Vagina (tissue), 2 donors: ENCODE measurements at regions not wholly inside any gene's neighbourhood (a gene's known extent, or its start where the extent isn't known, plus 50 kb on each side); places are given as distances from the start of the nearest gene placed in this dataset.
"Not testable (repeated sequence)": the region's sequence is repeated elsewhere in the genome, so short reads cannot be mapped to it uniquely, and the experiment has no call there.

Experiments used
- DNase-seq, 2 donors: peaks; one replicate each; pipeline ENCODE4 v3.0.0-alpha.2; 2017; ENCODE audit errors: extremely low spot score in 2 of 2
- H3K27ac ChIP-seq: fragments of 200-600 bp; sonication (generic); one replicate; pipeline ENCODE4 v1.5.1; 2019
- H3K27me3 ChIP-seq: fragments of 200-600 bp; sonication (generic); one replicate; pipeline ENCODE4 v1.5.1; 2019
- H3K36me3 ChIP-seq, 2 donors: fragments of 200-600 bp; sonication (generic); one replicate each; pipeline ENCODE4 v1.5.1; 2017 to 2019
- H3K4me1 ChIP-seq: fragments of 200-600 bp; sonication (generic); one replicate; pipeline ENCODE4 v1.5.1; 2019
- H3K4me3 ChIP-seq, 2 donors: fragments of 200-600 bp; sonication (generic); 1 replicate in 1 of 2; 2 replicates in 1 of 2; pipeline ENCODE4 v1.5.1; 2016 to 2019
- H3K9me3 ChIP-seq: fragments of 200-600 bp; sonication (generic); one replicate; pipeline ENCODE4 v1.5.1; 2019
- POLR2A ChIP-seq, 2 donors: fragments of 450-650 bp; IDR thresholded peaks; one replicate each; pipeline ENCODE4 v1.6.1; 2017; ENCODE audit warnings: antibody characterized with exemption in 2 of 2, mild to moderate bottlenecking in 2 of 2, moderate library complexity in 2 of 2
- POLR2AphosphoS5 ChIP-seq, 2 donors: sonication (generic); formaldehyde crosslinking; IDR thresholded peaks; one replicate each; pipeline ENCODE4 v1.9.0; 2017; ENCODE audit warnings: antibody characterized with exemption in 2 of 2, mild to moderate bottlenecking in 2 of 2, low read depth in 1 of 2; ENCODE audit not compliant: insufficient read depth in 1 of 2
- intact Hi-C: fragments of 100-400 bp; cut with DNase I; formaldehyde crosslinking; loops from one replicate; pipeline ENCODE4 v1.15.1; 2023
- TF ChIP-seq, protein P1 (sequence below), 3 experiments: fragments of 450-650 bp in 2 of 3; fragments of 200-600 bp in 1 of 3; sonication (generic) in 1 of 3; IDR thresholded peaks; one replicate each; pipeline ENCODE4 v1.5.1; 2017 to 2019; ENCODE audit warnings: antibody characterized with exemption in 3 of 3, mild to moderate bottlenecking in 2 of 3, moderate library complexity in 2 of 3

DNA sequence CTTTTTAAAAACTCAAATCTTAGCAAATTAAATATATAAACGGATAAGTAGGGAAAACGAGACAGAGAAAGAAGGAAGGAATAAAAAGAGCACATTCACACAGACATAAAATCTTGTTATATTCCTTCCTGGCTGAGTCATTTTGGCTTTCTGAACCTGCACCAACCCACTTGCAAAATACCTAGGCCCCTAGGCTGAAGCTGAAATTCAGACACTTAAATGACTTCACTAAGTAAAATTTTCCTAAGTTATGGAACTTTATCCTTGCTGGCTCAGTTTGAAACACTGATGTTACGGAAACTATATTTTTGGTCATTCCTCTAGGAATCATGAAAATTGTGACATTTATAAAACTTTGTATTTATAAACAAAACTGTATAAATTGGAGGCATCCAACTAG, 462.8 kb upstream of the NFIA start:
- Histone ChIP-seq H3K4me1 (no peaks in the 10 kb centered on the region), H3K9me3 (no peaks in the 10 kb centered on the region), H3K36me3 (no peaks in the 10 kb centered on the region), H3K4me3 (no peak overlapping the region), H3K27me3 (no peaks in the 10 kb centered on the region), H3K27ac (no peak overlapping the region)
- TF ChIP-seq, protein P1, sequence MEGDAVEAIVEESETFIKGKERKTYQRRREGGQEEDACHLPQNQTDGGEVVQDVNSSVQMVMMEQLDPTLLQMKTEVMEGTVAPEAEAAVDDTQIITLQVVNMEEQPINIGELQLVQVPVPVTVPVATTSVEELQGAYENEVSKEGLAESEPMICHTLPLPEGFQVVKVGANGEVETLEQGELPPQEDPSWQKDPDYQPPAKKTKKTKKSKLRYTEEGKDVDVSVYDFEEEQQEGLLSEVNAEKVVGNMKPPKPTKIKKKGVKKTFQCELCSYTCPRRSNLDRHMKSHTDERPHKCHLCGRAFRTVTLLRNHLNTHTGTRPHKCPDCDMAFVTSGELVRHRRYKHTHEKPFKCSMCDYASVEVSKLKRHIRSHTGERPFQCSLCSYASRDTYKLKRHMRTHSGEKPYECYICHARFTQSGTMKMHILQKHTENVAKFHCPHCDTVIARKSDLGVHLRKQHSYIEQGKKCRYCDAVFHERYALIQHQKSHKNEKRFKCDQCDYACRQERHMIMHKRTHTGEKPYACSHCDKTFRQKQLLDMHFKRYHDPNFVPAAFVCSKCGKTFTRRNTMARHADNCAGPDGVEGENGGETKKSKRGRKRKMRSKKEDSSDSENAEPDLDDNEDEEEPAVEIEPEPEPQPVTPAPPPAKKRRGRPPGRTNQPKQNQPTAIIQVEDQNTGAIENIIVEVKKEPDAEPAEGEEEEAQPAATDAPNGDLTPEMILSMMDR (IDR thresholded peaks at IDR 0.05): no peak
- TF ChIP-seq POLR2AphosphoS5 (IDR thresholded peaks at IDR 0.05; ENCODE audit: insufficient read depth in 1 of 2, low read depth in 1 of 2): no peak
- no peak for TF ChIP-seq POLR2A (IDR thresholded peaks at IDR 0.05)
- no peak for DNase-seq
- intact Hi-C loops: no loop called here

DNA sequence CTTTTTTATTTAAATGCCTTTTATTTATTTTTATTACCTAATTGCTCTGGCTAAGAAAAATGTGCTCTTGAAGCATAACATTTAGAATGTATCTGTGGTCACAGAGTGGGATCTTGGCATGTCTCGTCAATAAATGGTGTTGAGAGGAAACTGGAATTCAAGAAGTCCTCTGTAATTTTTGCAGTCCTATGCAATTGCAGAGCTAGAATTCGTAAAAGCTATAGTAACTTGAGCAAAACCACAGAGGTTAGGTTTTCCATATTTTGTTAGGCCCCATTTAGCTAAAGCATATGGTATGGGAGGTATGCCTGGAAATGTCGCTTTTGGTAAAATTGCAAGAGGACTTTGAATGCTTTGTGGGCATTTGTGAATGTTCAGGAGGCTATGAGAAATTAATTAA, 466.7 kb upstream of the NFIA start:
- intact Hi-C loops: no loop called here
- H3K9me3 ChIP-seq: no peaks in the 10 kb centered on the region

DNA sequence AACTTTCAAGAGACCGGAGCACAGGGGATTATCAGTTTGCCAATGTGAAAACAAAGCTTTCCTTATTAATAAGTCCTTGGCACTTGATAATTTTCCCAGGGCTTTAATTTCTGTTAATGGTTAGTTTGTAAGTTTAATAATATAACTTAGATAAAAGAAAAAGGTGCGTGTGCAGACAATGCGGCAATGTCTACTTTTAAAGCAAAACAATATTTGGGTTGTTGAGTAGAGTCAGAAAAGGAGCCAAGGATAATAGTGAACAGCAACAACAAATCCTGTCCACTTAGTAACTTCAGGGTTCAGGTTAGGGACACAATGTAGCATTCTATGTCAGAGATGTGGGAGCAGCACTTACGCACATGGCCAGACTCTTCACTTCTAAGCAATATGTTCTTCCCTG, 469.6 kb upstream of the NFIA start:
- intact Hi-C loops: no loop called here
- Histone ChIP-seq H3K36me3 (no peaks in the 10 kb centered on the region), H3K27ac (no peak overlapping the region), H3K27me3 (no peaks in the 10 kb centered on the region), H3K4me3 (no peak overlapping the region), H3K4me1 (no peaks in the 10 kb centered on the region), H3K9me3 (no peaks in the 10 kb centered on the region)
- no peak for TF ChIP-seq POLR2AphosphoS5 (IDR thresholded peaks at IDR 0.05; ENCODE audit: insufficient read depth in 1 of 2, low read depth in 1 of 2)
- no peak for TF ChIP-seq POLR2A (IDR thresholded peaks at IDR 0.05)
- TF ChIP-seq, protein P1 (IDR thresholded peaks at IDR 0.05): no peak
- DNase-seq: no peak

More for the DNA sequence above, 466.7 kb upstream of the NFIA start:
- no peaks in the 10 kb centered on the region for H3K27me3 ChIP-seq
- DNase-seq: no peak
- H3K27ac ChIP-seq: no peak overlapping the region
- no peaks in the 10 kb centered on the region for H3K4me1 ChIP-seq
- H3K36me3 ChIP-seq: no peaks in the 10 kb centered on the region
- TF ChIP-seq POLR2A (IDR thresholded peaks at IDR 0.05) (no peak), POLR2AphosphoS5 (IDR thresholded peaks at IDR 0.05; ENCODE audit: insufficient read depth in 1 of 2, low read depth in 1 of 2) (no peak)
- TF ChIP-seq, protein P1 (IDR thresholded peaks at IDR 0.05): no peak
- no peak overlapping the region for H3K4me3 ChIP-seq

DNA sequence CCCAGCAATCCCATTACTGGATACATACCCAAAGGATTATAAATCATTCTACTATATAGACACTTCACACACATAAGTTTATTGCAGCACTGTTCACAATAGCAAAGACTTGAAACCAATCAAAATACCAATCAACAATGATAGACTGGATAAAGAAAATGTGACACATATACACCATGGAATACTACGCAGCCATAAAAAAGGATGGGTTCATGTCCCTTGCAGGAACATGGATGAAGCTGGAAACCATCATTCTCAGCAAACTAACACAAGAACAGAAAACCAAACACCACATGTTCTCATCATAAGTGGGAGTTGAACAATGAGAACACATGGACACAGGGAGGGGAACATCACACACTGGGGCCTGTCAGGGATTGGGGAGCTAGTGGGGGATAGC, 475.4 kb upstream of the NFIA start:
- H3K27me3 ChIP-seq, H3K36me3 ChIP-seq, H3K4me3 ChIP-seq, DNase-seq, intact Hi-C loops, H3K9me3 ChIP-seq, H3K4me1 ChIP-seq, H3K27ac ChIP-seq: not testable (repeated sequence)

DNA sequence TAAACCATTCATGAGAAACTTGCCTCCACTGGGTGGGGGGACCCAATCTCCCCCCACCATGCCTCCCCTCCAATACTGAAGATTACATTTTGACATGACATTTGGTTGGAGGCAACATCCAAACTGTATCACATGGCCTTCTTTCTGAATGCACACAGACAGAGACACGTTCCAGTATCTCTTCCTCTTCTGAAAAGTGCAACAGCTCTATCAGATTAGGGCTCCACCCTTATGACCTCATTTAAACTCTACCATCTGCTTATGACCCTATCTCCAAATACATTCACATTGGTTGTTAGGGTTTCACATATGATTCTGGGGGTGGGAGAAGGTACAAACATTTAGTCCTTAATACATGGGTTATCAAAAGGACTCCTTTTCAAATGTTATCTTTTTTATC, 481.8 kb upstream of the NFIA start:
- no peak overlapping the region for H3K4me3 ChIP-seq
- H3K4me1 ChIP-seq: no peaks in the 10 kb centered on the region
- no peaks in the 10 kb centered on the region for H3K9me3 ChIP-seq
- TF ChIP-seq, protein P1 (IDR thresholded peaks at IDR 0.05): no peak
- TF ChIP-seq POLR2A (IDR thresholded peaks at IDR 0.05): no peak
- no peak for TF ChIP-seq POLR2AphosphoS5 (IDR thresholded peaks at IDR 0.05; ENCODE audit: insufficient read depth in 1 of 2, low read depth in 1 of 2)
- no peaks in the 10 kb centered on the region for H3K27me3 ChIP-seq
- no peak overlapping the region for H3K27ac ChIP-seq
- H3K36me3 ChIP-seq: no peaks in the 10 kb centered on the region
- DNase-seq: no peak
- intact Hi-C loops: no loop called here

DNA sequence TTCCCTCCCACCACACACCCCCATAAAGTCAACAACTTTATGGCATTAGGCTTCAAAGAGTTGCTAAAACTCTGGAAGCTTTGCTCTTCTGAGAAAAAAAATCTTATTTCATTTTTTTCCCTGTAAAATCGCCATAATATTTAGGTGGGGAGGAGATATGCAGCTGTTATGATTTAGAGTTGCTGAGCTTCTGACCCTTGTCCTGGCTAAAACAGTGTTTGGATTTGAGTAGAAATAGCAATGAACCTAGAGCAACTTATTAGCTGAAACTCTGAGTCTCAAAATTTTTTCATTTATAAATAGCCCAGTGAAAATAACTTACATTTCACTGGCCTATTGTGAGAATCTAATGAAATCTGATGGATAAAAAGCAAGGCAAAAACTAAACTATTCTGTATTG, 482.8 kb upstream of the NFIA start:
- H3K4me3 ChIP-seq: no peak overlapping the region
- DNase-seq: no peak
- intact Hi-C loops: no loop called here

More for the DNA sequence above, 482.8 kb upstream of the NFIA start:
- TF ChIP-seq POLR2AphosphoS5 (IDR thresholded peaks at IDR 0.05; ENCODE audit: insufficient read depth in 1 of 2, low read depth in 1 of 2) (no peak), POLR2A (IDR thresholded peaks at IDR 0.05) (no peak)
- TF ChIP-seq, protein P1 (IDR thresholded peaks at IDR 0.05): no peak
- H3K36me3 ChIP-seq: no peaks in the 10 kb centered on the region
- no peak overlapping the region for H3K27ac ChIP-seq
- no peaks in the 10 kb centered on the region for H3K9me3 ChIP-seq
- H3K4me1 ChIP-seq: no peaks in the 10 kb centered on the region
- H3K27me3 ChIP-seq: no peaks in the 10 kb centered on the region
